Mesothelial cell of epicardium (in vitro differentiated cells): ENCODE measurements at regions not wholly inside any gene's neighbourhood (a gene's known extent, or its start where the extent isn't known, plus 50 kb on each side); places are given as distances from the start of the nearest gene placed in this dataset.

ENCODE experiments used
- DNase-seq, 2 experiments: peaks; one replicate each; pipeline ENCODE4 v3.0.0; 2021; ENCODE audit warnings: low spot score in 2 of 2; ENCODE audit not compliant: unreplicated experiment in 2 of 2
- H3K27ac Mint-ChIP-seq: 2 replicates; pipeline ENCODE4 v1.8.0; 2021; ENCODE audit warnings: mixed read lengths
- H3K27me3 Mint-ChIP-seq: 2 replicates; pipeline ENCODE4 v1.8.0; 2021; ENCODE audit warnings: low read depth, mixed read lengths
- H3K36me3 Mint-ChIP-seq: 2 replicates; pipeline ENCODE4 v1.8.0; 2021; ENCODE audit warnings: mixed read lengths
- H3K4me1 Mint-ChIP-seq: 2 replicates; pipeline ENCODE4 v1.8.0; 2021; ENCODE audit warnings: mixed read lengths
- H3K4me3 Mint-ChIP-seq: 2 replicates; pipeline ENCODE4 v1.8.0; 2021; ENCODE audit warnings: mild to moderate bottlenecking, moderate library complexity, mixed read lengths
- H3K9me3 Mint-ChIP-seq: 2 replicates; pipeline ENCODE4 v1.8.0; 2021; ENCODE audit warnings: mixed read lengths
- TF ChIP-seq, protein P1 (sequence below): fragments of 200-600 bp; sonication (generic); IDR thresholded peaks from one replicate; pipeline ENCODE4 v1.5.0; 2021; ENCODE audit warnings: antibody characterized with exemption; ENCODE audit not compliant: unreplicated experiment

DNA sequence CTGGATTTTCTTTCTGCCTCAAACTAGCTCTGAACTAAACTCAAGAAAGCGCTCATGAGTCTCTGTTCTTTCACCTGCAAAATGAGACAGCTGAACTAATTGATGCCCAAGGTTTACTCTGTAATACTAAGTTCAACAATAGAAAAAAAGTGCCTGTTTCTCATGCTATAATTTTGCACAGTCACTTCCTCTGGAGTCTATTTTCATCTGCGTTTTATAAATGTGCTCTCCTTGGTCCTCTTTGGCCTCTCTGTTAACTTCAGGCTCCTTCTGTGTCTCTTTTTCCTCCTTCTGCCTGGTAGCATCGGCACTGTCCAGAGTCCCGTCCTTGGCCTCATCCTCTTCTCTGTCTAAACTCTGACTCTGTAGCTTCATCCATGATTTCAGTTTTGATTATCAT, 311.9 kb upstream of the TLE4 start:
- peaks cover 51% of the 10 kb centered on the region for H3K27me3 Mint-ChIP-seq
- no peak for DNase-seq
- TF ChIP-seq, protein P1, sequence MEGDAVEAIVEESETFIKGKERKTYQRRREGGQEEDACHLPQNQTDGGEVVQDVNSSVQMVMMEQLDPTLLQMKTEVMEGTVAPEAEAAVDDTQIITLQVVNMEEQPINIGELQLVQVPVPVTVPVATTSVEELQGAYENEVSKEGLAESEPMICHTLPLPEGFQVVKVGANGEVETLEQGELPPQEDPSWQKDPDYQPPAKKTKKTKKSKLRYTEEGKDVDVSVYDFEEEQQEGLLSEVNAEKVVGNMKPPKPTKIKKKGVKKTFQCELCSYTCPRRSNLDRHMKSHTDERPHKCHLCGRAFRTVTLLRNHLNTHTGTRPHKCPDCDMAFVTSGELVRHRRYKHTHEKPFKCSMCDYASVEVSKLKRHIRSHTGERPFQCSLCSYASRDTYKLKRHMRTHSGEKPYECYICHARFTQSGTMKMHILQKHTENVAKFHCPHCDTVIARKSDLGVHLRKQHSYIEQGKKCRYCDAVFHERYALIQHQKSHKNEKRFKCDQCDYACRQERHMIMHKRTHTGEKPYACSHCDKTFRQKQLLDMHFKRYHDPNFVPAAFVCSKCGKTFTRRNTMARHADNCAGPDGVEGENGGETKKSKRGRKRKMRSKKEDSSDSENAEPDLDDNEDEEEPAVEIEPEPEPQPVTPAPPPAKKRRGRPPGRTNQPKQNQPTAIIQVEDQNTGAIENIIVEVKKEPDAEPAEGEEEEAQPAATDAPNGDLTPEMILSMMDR = no peak
- H3K27ac Mint-ChIP-seq = no peak overlapping the region
- no peak overlapping the region for H3K4me3 Mint-ChIP-seq
- H3K36me3 Mint-ChIP-seq = no peaks in the 10 kb centered on the region
- H3K4me1 Mint-ChIP-seq = no peaks in the 10 kb centered on the region
- peaks cover 6% of the 10 kb centered on the region for H3K9me3 Mint-ChIP-seq

DNA sequence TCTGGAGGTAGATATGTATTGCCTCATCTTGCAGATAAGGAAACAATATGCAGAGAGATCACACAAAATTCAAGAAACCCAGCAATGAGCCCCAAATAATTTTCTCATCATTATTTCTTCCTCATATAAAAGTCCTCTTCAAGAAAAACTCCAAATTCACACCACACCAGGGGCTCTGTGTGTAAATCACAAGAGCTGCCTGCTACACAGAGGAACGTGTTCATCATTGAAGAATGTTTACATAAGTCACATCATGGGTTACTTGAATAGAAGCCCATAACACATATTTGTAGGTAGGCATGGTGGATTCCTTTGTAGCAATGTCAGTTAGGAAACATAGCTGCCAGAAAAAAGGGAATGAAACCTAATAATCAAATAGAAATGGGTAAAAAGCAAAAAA, 308.1 kb upstream of the TLE4 start:
- TF ChIP-seq, protein P1 = no peak
- Mint-ChIP-seq H3K27me3 (peaks cover 67% of the 10 kb centered on the region), H3K4me3 (no peak overlapping the region), H3K9me3 (peaks cover 6% of the 10 kb centered on the region), H3K27ac (no peak overlapping the region), H3K4me1 (no peaks in the 10 kb centered on the region), H3K36me3 (no peaks in the 10 kb centered on the region)
- no peak for DNase-seq

DNA sequence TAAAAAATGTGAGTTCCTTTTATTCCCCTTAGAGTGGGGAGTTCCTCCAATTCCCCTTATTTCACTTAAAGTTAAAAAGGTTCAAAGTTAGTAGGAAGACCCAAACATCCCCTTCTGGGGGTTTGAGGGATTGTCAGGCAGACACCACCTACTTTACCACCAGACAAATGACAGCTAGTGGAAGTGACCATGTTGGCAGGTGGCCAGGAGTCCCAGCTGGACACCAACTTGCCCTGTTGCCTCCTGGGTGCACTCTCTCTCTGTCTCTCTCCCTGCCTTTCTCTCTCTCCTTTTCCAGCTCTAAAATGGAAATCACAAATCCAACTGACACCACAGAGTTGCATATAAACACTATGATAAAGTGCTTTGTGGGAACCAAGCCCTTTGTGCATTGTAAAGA, 307.7 kb upstream of the TLE4 start:
- no peaks in the 10 kb centered on the region for H3K4me1 Mint-ChIP-seq
- no peak overlapping the region for H3K4me3 Mint-ChIP-seq
- peaks cover 6% of the 10 kb centered on the region for H3K9me3 Mint-ChIP-seq
- H3K27me3 Mint-ChIP-seq = peaks cover 63% of the 10 kb centered on the region
- no peak for DNase-seq
- H3K36me3 Mint-ChIP-seq = no peaks in the 10 kb centered on the region
- no peak overlapping the region for H3K27ac Mint-ChIP-seq
- TF ChIP-seq, protein P1 = no peak

DNA sequence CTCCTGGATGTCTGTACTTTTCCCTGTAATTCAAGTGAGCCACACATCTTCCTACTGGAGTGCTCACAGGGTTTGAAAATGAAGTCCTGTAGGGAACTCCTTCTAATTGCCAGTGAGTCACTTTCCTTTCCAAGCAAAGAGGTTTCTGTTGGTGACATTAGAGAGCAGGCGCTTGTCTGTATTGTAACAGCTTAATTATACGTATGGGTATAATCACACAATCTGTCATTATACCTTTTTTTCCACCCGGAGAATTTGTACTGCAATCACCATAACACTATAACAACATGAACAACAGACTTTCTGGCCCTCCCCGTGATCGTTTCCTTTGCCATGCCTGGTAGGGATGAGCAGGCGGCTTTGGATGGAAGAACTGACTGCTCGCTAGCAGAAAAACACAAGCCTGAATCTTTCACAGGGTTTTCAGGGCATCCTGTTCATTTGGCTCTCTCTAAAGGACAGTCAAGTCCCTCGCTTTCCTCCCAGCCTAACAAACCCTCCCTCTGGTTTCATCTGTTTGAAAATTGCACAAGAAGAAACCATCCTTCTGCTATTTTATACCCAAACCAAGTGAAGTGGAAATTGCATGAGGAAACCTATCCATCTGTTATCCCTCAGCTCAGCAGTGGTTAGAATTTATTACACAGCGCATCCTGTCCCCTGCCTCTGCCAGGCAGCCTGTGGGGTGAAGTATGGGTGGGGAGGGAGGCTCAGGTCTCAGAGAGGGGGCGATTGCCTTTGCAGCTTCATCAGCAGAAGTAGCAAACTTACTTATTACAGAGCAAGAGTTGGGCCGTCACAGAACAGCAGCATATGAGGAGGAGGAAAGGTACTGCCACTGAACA, 307.0 kb upstream of the TLE4 start:
- Mint-ChIP-seq H3K27ac (no peak overlapping the region), H3K36me3 (no peaks in the 10 kb centered on the region), H3K27me3 (peaks cover 57% of the 10 kb centered on the region), H3K4me3 (no peak overlapping the region), H3K4me1 (no peaks in the 10 kb centered on the region), H3K9me3 (peaks cover 6% of the 10 kb centered on the region)
- DNase-seq = no peak
- TF ChIP-seq, protein P1 = no peak

DNA sequence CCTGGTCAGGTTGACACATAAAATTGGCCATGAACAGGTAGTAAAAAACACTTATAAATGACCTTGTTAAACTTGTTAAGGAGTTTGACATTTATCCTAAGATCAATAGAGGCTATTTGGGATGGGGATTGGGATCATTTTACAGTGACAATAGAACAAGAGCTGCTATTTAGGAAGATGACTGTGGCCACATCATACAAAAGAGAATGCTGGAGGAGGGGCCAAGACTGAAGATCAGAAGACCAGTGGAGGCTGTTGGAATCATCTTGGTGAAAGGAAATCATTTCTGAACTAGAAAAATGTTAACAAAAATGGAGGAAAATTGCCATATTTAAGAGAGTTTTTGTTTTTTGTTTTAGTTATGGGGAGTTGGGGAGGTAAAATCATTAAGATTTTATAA, 304.8 kb upstream of the TLE4 start:
- Mint-ChIP-seq H3K4me1 (no peaks in the 10 kb centered on the region), H3K36me3 (no peaks in the 10 kb centered on the region), H3K27me3 (peaks cover 37% of the 10 kb centered on the region), H3K27ac (no peak overlapping the region), H3K4me3 (no peak overlapping the region), H3K9me3 (peaks cover 6% of the 10 kb centered on the region)
- TF ChIP-seq, protein P1 = no peak
- DNase-seq = no peak
